ENCODE measurements at regions not wholly inside any gene's neighbourhood (a gene's known extent, or its start where the extent isn't known, plus 50 kb on each side); places are given as distances from the start of the nearest gene placed in this dataset.

- no peak overlapping the region for H3K27ac ChIP-seq
- 75% methylated on average over 4 of the region's 4 CpGs for WGBS
- no peaks in the 10 kb centered on the region for H3K36me3 ChIP-seq
- H3K27me3 ChIP-seq (replicated peaks; ENCODE audit: insufficient read depth), result no peaks in the 10 kb centered on the region
- intact Hi-C loops (cut with DNase I), result no loop called here
- H3K9me3 ChIP-seq, result no peaks in the 10 kb centered on the region
- no peaks in the 10 kb centered on the region for H3K4me1 ChIP-seq (replicated peaks)
- DNase-seq (ENCODE audit: low spot score), result no peak
- no peak overlapping the region for H3K4me3 ChIP-seq
- TF ChIP-seq POLR2AphosphoS5 (IDR thresholded peaks at IDR 0.05) (no peak), POLR2A (IDR thresholded peaks at IDR 0.05) (no peak), CTCF (IDR thresholded peaks at IDR 0.05) (no peak)
Observed at GRCh38 chr7:34220506-34221185, 315.3 kb downstream of the BMPER start.

- Histone ChIP-seq H3K4me1 (replicated peaks) (no peaks in the 10 kb centered on the region), H3K4me3 (no peak overlapping the region), H3K36me3 (no peaks in the 10 kb centered on the region), H3K27ac (no peak overlapping the region), H3K9me3 (no peaks in the 10 kb centered on the region), H3K27me3 (replicated peaks; ENCODE audit: insufficient read depth) (no peaks in the 10 kb centered on the region)
- no peak for TF ChIP-seq POLR2AphosphoS5 (IDR thresholded peaks at IDR 0.05)
- TF ChIP-seq POLR2A (IDR thresholded peaks at IDR 0.05), result no peak
- TF ChIP-seq CTCF (IDR thresholded peaks at IDR 0.05), result no peak
- intact Hi-C loops (cut with DNase I), result no loop called here
- DNase-seq (ENCODE audit: low spot score), result no peak
Observed at GRCh38 chr7:34222316-34222715, 317.0 kb downstream of the BMPER start.

- no peak overlapping the region for H3K4me3 ChIP-seq
- no peaks in the 10 kb centered on the region for H3K9me3 ChIP-seq
- 59% methylated on average over 1 of the region's 1 CpG for WGBS
- no peaks in the 10 kb centered on the region for H3K27me3 ChIP-seq (replicated peaks; ENCODE audit: insufficient read depth)
- no peaks in the 10 kb centered on the region for H3K36me3 ChIP-seq
- no peaks in the 10 kb centered on the region for H3K4me1 ChIP-seq (replicated peaks)
- no peak for DNase-seq (ENCODE audit: low spot score)
- TF ChIP-seq CTCF (IDR thresholded peaks at IDR 0.05) (no peak), POLR2AphosphoS5 (IDR thresholded peaks at IDR 0.05) (no peak), POLR2A (IDR thresholded peaks at IDR 0.05) (no peak)
- no peak overlapping the region for H3K27ac ChIP-seq
- intact Hi-C loops (cut with DNase I), result no loop called here
Observed at GRCh38 chr7:34222722-34223121, 317.4 kb downstream of the BMPER start.

GRCh38 chr7:34224281-34224680, 318.9 kb downstream of the BMPER start:
- intact Hi-C loops (cut with DNase I), result no loop called here
- H3K27ac ChIP-seq, result no peak overlapping the region
- TF ChIP-seq POLR2AphosphoS5 (IDR thresholded peaks at IDR 0.05), result no peak
- no peak for TF ChIP-seq CTCF (IDR thresholded peaks at IDR 0.05)
- TF ChIP-seq POLR2A (IDR thresholded peaks at IDR 0.05), result no peak
- no peak overlapping the region for H3K4me3 ChIP-seq
- no peaks in the 10 kb centered on the region for H3K36me3 ChIP-seq
- no peaks in the 10 kb centered on the region for H3K27me3 ChIP-seq (replicated peaks; ENCODE audit: insufficient read depth)
- no peaks in the 10 kb centered on the region for H3K9me3 ChIP-seq
- no peaks in the 10 kb centered on the region for H3K4me1 ChIP-seq (replicated peaks)
- 63% methylated on average over 1 of the region's 1 CpG for WGBS
- DNase-seq (ENCODE audit: low spot score), result no peak

GRCh38 chr7:34225193-34225592, 319.9 kb downstream of the BMPER start:
- intact Hi-C loops (cut with DNase I), result no loop called here
- Histone ChIP-seq H3K9me3 (no peaks in the 10 kb centered on the region), H3K4me1 (replicated peaks) (no peaks in the 10 kb centered on the region), H3K36me3 (no peaks in the 10 kb centered on the region), H3K27ac (no peak overlapping the region), H3K27me3 (replicated peaks; ENCODE audit: insufficient read depth) (no peaks in the 10 kb centered on the region), H3K4me3 (no peak overlapping the region)
- DNase-seq (ENCODE audit: low spot score), result no peak
- 92% methylated on average over 5 of the region's 5 CpGs for WGBS
- TF ChIP-seq POLR2AphosphoS5 (IDR thresholded peaks at IDR 0.05) (no peak), POLR2A (IDR thresholded peaks at IDR 0.05) (no peak), CTCF (IDR thresholded peaks at IDR 0.05) (no peak)

Measured in prostate gland (tissue), 2 donors.